ENCODE measurements at regions not wholly inside any gene's neighbourhood (a gene's known extent, or its start where the extent isn't known, plus 50 kb on each side); places are given as distances from the start of the nearest gene placed in this dataset.

DNA sequence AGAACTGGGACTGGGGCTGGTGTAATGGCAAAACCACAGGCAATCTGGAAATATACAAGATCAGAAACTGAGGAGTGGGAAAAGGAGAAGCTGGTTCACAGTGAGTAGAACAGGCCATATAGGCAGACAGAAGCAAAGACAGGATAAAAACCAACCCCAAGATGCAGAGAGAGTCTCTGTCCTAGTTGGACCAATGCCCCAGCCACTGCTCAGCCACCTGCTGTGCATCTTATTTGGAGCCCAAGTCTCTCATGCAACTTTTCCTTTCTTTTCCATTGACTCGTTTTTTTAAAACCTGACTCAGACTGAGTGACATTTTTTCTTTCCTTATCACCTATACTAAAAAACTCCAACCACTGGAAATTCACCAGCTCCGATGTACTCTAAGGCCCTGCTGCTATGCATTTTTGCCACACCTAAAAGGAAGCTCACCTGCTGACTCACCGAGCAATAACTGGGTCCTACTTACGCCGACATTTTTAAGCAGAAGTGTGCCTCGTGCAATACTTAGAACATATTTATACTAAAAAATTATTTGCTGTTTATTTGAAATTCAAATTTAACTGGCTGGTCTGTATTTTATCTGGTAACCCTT lies 100.8 kb upstream of the XYLT1 start:
- Histone ChIP-seq H3K4me3 (no peak overlapping the region), H3K27ac (no peak overlapping the region), H3K4me1 (replicated peaks in 1 of 2) (no peaks in the 10 kb centered on the region)
- ATAC-seq (replicated peaks in 6 of 8), result peak in 1 of 8 experiments; percentile 81
- WGBS, 10 experiments, result 14 to 77% (median 65%) methylated on average over 1 to 6 of the region's 6 CpGs; no CpG with 5 or more reads in 2 of the 10 experiments
- in situ Hi-C loops (cut with MboI; ENCODE audit: low pct_unique_long_range_greater_than_20kb in 2 of 9, low sequenced_read_pairs in 9 of 9, unreplicated experiment in 9 of 9), result no loop called here

DNA sequence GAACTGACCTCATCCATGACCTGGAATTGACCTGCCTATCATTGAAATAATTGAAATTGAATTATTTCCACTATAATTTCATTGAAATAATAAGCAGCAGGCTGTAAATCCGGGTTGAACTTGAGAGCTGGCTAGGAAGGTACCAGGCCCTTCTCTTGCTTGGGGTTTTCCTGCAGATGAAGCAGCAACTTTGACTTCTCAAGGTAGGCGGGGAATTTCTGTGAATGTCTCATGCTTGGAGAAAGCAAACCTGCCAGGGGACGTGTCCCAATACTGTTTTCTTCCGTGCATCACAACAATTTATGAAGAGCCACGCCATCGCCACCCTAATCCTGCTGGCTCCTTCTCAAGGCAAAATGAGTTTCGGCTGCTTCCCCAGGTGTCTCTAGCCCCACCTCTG lies 97.5 kb upstream of the XYLT1 start:
- ATAC-seq (replicated peaks in 6 of 8), result no peak
- in situ Hi-C loops (cut with MboI; ENCODE audit: low pct_unique_long_range_greater_than_20kb in 2 of 9, low sequenced_read_pairs in 9 of 9, unreplicated experiment in 9 of 9), result no loop called here
- no peak overlapping the region for H3K4me3 ChIP-seq
- H3K4me1 ChIP-seq (replicated peaks in 1 of 2), result no peaks in the 10 kb centered on the region
- no peak overlapping the region for H3K27ac ChIP-seq
- WGBS, 10 experiments, result 50 to 94% (median 82%) methylated on average over 1 to 6 of the region's 7 CpGs; no CpG with 5 or more reads in 1 of the 10 experiments

DNA sequence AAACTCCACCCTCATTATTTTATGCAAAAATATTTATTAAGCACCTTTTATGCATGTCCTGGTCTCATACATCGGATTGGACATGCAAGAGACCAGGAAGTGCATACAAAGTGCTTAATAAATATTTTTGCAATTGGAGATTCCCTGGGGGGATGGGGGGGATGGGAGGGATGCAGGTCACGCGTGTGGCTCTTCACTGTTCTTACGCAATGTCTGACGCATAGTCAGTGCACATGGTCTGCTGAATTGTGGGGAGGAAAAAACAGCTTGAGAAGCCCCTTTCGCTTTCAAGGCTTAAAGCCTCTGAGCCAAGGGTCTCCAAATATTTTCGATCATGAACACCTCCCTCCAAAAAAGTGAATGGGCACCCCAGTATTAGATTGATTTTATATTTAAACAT lies 96.7 kb upstream of the XYLT1 start:
- Histone ChIP-seq H3K27ac (no peak overlapping the region), H3K4me3 (no peak overlapping the region), H3K4me1 (replicated peaks in 1 of 2) (no peaks in the 10 kb centered on the region)
- ATAC-seq (replicated peaks in 6 of 8), result no peak
- in situ Hi-C loops (cut with MboI; ENCODE audit: low pct_unique_long_range_greater_than_20kb in 2 of 9, low sequenced_read_pairs in 9 of 9, unreplicated experiment in 9 of 9), result no loop called here
- 54 to 100% (median 81%) methylated on average over 1 to 7 of the region's 7 CpGs; no CpG with 5 or more reads in 1 of the 10 experiments for WGBS, 10 experiments

DNA sequence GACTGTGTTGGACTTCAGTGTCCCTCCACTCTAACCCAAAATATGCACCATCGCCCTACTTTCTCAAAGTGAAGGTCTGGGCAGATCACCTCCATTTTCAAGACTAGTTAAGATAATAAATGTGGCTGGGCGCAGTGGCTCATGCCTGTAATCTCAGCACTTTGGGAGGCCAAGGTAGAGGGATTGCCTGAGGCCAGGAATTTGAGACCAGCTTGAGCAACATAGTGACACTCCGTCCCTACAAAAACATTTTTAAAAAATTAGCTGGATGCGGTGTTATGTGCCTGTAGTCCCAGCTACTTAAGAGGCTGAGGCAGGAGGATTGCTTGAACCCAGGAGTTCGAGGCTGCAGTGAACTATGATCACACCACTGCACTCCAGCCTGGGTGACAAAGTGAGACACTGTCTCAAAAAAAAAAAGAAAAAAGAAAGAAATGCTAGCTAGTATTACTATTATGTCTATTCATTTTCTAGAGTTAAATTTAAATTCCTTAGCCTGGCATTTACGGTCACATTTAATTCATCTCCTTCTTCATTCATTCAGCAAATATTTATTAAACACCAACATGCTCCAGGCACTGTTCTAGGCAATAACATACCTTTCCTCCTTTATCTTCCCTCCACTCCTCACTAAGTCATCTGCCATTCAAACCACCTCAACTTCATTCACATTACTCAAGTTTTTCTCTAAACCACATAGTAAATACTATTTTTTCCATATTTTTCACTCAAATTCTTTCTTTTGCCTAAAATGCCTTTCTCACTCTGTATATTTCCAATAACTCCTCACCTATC lies 96.1 kb upstream of the XYLT1 start:
- in situ Hi-C loops (cut with MboI; ENCODE audit: low pct_unique_long_range_greater_than_20kb in 2 of 9, low sequenced_read_pairs in 9 of 9, unreplicated experiment in 9 of 9), result no loop called here
- no peak overlapping the region for H3K27ac ChIP-seq
- no peaks in the 10 kb centered on the region for H3K4me1 ChIP-seq (replicated peaks in 1 of 2)
- WGBS, 10 experiments, result 24 to 100% (median 89%) methylated on average over 1 to 6 of the region's 6 CpGs
- no peak for ATAC-seq (replicated peaks in 6 of 8)
- no peak overlapping the region for H3K4me3 ChIP-seq

DNA sequence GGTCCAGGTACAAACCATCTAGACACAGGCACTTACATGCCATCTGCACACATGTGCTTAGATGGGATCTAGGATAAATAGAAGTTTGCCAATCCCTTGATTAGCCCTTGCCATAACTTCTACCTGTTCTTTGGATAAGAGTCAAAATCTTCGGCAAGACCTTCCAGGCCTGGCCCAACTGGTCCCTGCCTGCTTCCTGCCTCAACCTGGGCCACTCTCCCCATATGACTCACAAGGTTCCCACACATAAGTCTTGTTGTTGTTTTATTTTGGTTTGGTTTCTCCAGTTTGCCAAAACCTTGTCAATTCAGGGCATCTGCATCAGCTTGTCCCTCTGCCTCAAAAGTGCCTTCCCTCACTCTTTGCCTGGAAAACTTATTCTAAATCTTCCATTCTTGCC lies 95.3 kb upstream of the XYLT1 start:
- no peak for ATAC-seq (replicated peaks in 6 of 8)
- 0 to 100% (median 15%) methylated on average over 1 of the region's 1 CpG; no CpG with 5 or more reads in 6 of the 10 experiments for WGBS, 10 experiments
- Histone ChIP-seq H3K27ac (no peak overlapping the region), H3K4me1 (replicated peaks in 1 of 2) (no peaks in the 10 kb centered on the region), H3K4me3 (no peak overlapping the region)
- in situ Hi-C loops (cut with MboI; ENCODE audit: low pct_unique_long_range_greater_than_20kb in 2 of 9, low sequenced_read_pairs in 9 of 9, unreplicated experiment in 9 of 9), result no loop called here

DNA sequence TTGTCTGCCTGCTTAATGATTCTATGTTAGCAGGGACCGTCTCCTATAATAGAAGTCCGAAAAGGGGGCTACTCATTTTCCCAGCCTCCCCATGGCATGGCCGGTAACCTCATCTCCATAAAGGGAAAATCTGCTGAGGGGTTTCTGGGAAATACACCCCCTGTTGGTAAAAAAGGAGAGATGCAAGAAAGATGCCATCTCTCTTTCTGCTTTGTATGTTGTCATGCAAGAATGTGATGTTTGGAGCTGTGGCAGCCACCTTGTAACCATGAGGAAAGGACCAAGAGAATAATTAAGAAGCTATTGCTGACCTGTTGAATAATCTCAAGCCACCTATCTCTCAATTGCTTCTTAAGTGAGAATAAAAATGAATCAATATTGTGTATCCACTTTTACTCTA lies 94.8 kb upstream of the XYLT1 start:
- Histone ChIP-seq H3K27ac (no peak overlapping the region), H3K4me3 (no peak overlapping the region), H3K4me1 (replicated peaks in 1 of 2) (no peaks in the 10 kb centered on the region)
- no peak for ATAC-seq (replicated peaks in 6 of 8)
- in situ Hi-C loops (cut with MboI; ENCODE audit: low pct_unique_long_range_greater_than_20kb in 2 of 9, low sequenced_read_pairs in 9 of 9, unreplicated experiment in 9 of 9), result no loop called here
- WGBS, 10 experiments, result 75 to 100% (median 93%) methylated on average over 1 to 2 of the region's 3 CpGs; no CpG with 5 or more reads in 5 of the 10 experiments

DNA sequence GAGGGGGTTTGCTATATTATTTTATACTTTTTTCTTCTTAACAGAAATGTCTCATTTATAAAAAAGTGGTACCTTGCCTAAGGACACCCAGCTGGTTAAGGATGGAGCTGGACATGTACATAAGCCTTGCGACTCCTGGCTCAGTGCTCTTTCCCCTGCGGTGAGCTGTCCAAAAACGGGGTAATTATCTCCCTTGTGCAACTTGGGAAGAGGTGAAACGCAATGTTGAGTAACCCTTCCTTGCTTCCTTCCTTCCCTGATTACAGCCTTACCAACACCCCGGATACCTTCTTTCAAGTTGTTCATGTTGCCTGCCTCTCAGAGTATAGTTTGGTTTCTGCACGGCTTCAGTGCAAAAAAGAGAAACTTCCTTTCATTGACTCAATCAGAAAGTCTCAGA lies 94.1 kb upstream of the XYLT1 start:
- Histone ChIP-seq H3K4me3 (no peak overlapping the region), H3K4me1 (replicated peaks in 1 of 2) (peaks cover 0 to 3% of the 10 kb centered on the region in 2 donors), H3K27ac (no peak overlapping the region)
- ATAC-seq (replicated peaks in 6 of 8), result no peak
- WGBS, 10 experiments, result 71 to 100% (median 86%) methylated on average over 2 to 5 of the region's 6 CpGs; no CpG with 5 or more reads in 4 of the 10 experiments
- in situ Hi-C loops (cut with MboI; ENCODE audit: low pct_unique_long_range_greater_than_20kb in 2 of 9, low sequenced_read_pairs in 9 of 9, unreplicated experiment in 9 of 9), result no loop called here

DNA sequence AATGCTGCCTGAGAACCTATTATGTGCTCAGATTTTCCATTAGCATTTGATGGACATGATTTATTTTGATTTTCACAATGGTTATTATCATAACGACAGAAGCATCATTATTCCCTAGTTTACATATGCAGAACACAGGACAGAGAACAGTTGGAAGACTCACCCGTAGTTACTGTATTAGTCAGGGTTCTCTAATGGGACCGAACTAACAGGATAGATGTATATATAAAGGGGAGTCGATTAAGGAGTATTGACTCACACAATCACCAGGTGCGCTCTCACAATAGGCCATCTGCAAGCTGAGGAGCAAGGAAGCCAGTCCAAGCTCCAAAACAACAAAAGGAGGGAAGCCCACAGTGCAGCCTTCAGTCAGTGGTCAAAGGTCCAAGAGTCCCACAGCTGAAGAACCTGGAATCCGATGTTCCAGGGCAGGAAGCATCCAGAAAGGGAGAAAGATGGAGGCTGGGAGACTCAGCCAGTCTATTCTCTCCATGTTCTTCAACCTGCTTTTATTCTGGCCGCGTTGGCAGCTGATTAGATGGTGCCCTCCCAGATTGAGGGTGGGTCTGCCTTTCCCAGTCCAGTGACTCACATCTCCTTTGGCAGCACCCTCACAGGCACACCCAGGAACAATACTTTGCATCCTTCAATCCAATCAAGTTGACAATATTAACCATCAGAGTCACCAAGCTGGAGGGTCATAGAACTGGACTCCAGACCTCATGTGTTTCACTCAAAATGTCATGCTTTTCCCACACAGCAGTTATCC lies 92.7 kb upstream of the XYLT1 start:
- Histone ChIP-seq H3K4me1 (replicated peaks in 1 of 2) (peaks cover 6 to 7% of the 10 kb centered on the region in 2 donors), H3K4me3 (no peak overlapping the region), H3K27ac (no peak overlapping the region)
- 8 to 87% (median 59%) methylated on average over 1 to 8 of the region's 8 CpGs; no CpG with 5 or more reads in 1 of the 10 experiments for WGBS, 10 experiments
- peak in 2 of 8 experiments; percentile 75 to 77 for ATAC-seq (replicated peaks in 6 of 8)
- in situ Hi-C loops (cut with MboI; ENCODE audit: low pct_unique_long_range_greater_than_20kb in 2 of 9, low sequenced_read_pairs in 9 of 9, unreplicated experiment in 9 of 9), result no loop called here

DNA sequence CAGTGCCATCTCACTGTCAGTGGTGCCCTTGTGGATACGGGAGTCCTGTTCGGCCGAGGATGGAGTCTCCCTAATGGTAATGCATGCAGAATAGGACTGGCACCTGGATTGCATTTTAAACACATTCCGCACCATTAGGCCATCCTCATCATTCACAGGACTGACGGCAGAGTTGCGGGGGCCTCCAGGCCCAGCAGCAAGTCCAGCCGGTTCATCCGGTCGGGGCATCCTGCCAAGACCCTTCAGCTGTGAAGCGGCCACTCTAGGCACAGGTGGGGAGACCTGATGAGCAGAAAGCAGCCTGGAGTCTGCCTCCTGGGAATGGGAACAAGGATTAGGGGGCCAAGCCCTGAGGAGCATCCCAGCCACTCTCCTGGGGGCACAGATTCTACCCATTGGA lies 90.3 kb upstream of the XYLT1 start:
- 50 to 100% (median 88%) methylated on average over 1 to 3 of the region's 10 CpGs; no CpG with 5 or more reads in 4 of the 10 experiments for WGBS, 10 experiments
- H3K4me1 ChIP-seq (replicated peaks in 1 of 2), result peaks cover 6 to 7% of the 10 kb centered on the region in 2 donors
- no peak overlapping the region for H3K4me3 ChIP-seq
- ATAC-seq (replicated peaks in 6 of 8), result no peak
- no peak overlapping the region for H3K27ac ChIP-seq
- in situ Hi-C loops (cut with MboI; ENCODE audit: low pct_unique_long_range_greater_than_20kb in 2 of 9, low sequenced_read_pairs in 9 of 9, unreplicated experiment in 9 of 9), result no loop called here

DNA sequence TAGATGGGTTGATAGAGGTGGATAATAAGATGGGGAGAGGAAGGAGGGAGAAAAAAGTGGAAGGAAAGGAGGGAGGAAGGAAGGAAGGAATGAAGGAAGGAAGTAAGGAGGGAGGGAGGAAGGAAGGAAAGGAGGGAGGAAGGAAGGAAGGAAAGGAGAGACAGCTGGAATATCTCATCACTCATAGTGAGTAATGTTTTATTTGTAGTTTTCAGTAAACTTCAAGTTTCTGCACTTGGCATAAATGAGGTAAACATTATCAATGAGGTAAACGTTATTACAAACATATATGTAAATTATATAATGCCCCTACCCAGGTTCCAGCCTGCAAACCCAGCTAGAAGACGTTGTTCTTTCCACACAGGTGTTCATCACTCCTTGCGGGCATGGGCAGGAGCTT lies 89.8 kb upstream of the XYLT1 start:
- WGBS, 10 experiments, result 0 to 100% (median 58%) methylated on average over 1 to 3 of the region's 3 CpGs; no CpG with 5 or more reads in 2 of the 10 experiments
- ATAC-seq (replicated peaks in 6 of 8), result no peak
- H3K4me3 ChIP-seq, result no peak overlapping the region
- peaks cover 6 to 7% of the 10 kb centered on the region in 2 donors for H3K4me1 ChIP-seq (replicated peaks in 1 of 2)
- in situ Hi-C loops (cut with MboI; ENCODE audit: low pct_unique_long_range_greater_than_20kb in 2 of 9, low sequenced_read_pairs in 9 of 9, unreplicated experiment in 9 of 9), result no loop called here
- H3K27ac ChIP-seq, result no peak overlapping the region

DNA sequence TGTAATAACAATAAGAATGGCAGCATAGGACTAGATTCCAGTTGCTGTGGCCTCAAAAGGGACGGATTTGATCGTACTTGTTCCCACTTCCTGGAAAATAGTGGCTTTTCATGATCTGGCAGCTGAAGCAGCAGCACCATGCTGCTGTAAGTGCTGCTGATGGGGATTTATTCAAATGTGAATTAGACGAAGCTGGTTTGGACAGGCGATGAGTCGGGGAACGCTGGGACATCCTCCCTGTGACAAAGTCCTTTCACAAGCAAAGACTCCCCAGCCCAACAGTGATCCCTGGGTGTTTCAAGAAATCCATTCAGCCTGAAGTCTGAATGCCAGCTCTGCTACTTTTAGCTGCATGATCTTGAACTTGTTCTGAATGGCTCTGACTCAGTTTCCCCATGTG lies 88.6 kb upstream of the XYLT1 start:
- Histone ChIP-seq H3K4me1 (replicated peaks in 1 of 2) (peaks cover 6 to 7% of the 10 kb centered on the region in 2 donors), H3K4me3 (no peak overlapping the region), H3K27ac (no peak overlapping the region)
- ATAC-seq (replicated peaks in 6 of 8), result peak in 4 of 8 experiments; percentile 11 to 67 (median 40)
- in situ Hi-C loops (cut with MboI; ENCODE audit: low pct_unique_long_range_greater_than_20kb in 2 of 9, low sequenced_read_pairs in 9 of 9, unreplicated experiment in 9 of 9), result no loop called here
- WGBS, 10 experiments, result 0 to 57% (median 47%) methylated on average over 1 to 6 of the region's 6 CpGs; no CpG with 5 or more reads in 5 of the 10 experiments

DNA sequence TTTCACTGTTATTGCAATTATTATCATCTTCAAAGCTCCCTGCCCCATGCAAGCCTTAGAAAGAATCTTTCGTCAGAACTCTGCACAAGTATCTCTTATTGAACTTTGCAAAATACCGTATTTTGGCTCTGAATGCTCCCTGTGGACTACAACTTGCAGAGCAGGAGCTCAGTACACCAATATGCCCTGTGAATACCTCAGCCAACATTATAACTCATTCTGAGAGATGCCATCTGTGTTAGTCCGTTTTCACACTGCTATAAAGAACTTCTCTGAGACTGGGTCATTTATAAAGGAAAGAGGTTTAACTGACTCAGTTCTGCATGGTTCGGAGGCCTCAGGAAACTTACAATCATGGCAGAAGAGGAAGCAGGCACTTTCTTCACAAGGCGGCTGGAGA lies 87.2 kb upstream of the XYLT1 start:
- in situ Hi-C loops (cut with MboI; ENCODE audit: low pct_unique_long_range_greater_than_20kb in 2 of 9, low sequenced_read_pairs in 9 of 9, unreplicated experiment in 9 of 9), result no loop called here
- WGBS, 10 experiments, result 8 to 85% (median 76%) methylated on average over 2 to 5 of the region's 5 CpGs; no CpG with 5 or more reads in 1 of the 10 experiments
- Histone ChIP-seq H3K27ac (no peak overlapping the region), H3K4me3 (no peak overlapping the region), H3K4me1 (replicated peaks in 1 of 2) (peaks cover 6 to 7% of the 10 kb centered on the region in 2 donors)
- no peak for ATAC-seq (replicated peaks in 6 of 8)

DNA sequence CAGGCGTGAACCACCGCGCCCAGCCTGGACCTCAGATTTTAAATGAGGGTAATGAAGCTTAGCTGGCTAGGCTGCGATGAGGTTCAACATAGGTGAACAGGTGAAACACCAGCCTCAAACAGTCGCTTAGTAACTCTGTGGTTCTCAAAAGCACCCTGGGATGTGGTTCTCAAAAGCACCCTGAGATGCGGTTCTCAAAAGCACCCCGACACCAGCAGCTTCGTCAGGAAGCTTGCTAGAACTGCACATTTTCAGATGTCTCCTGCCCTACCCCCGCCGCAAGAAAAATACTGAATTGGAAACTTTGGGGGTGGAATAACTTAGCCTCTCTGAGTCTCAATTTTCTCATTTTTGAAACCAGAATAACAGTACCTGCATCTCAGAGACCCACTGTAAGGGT lies 86.7 kb upstream of the XYLT1 start:
- ATAC-seq (replicated peaks in 6 of 8), result no peak
- H3K4me1 ChIP-seq (replicated peaks in 1 of 2), result peaks cover 6 to 7% of the 10 kb centered on the region in 2 donors
- in situ Hi-C loops (cut with MboI; ENCODE audit: low pct_unique_long_range_greater_than_20kb in 2 of 9, low sequenced_read_pairs in 9 of 9, unreplicated experiment in 9 of 9), result no loop called here
- no peak overlapping the region for H3K27ac ChIP-seq
- no peak overlapping the region for H3K4me3 ChIP-seq
- WGBS, 10 experiments, result 40 to 100% (median 93%) methylated on average over 1 to 6 of the region's 10 CpGs; no CpG with 5 or more reads in 2 of the 10 experiments
